ENCODE measurements at regions not wholly inside any gene's neighbourhood (a gene's known extent, or its start where the extent isn't known, plus 50 kb on each side); places are given as distances from the start of the nearest gene placed in this dataset.

GRCh38 chr4:59685626-59686025 is 1514.5 kb upstream of the ADGRL3 start:
- TF ChIP-seq CTCF (IDR thresholded peaks at IDR 0.05) = no peak
- Histone ChIP-seq H3K36me3 (ENCODE audit: low read depth) (no peaks in the 10 kb centered on the region), H3K4me3 (no peak overlapping the region), H3K9me3 (no peaks in the 10 kb centered on the region), H3K4me1 (ENCODE audit: low read depth) (no peaks in the 10 kb centered on the region)
- DNase-seq = no peak
- no peak for ATAC-seq
- intact Hi-C loops (cut with DNase I, micrococcal nuclease) = no loop called here

DNA sequence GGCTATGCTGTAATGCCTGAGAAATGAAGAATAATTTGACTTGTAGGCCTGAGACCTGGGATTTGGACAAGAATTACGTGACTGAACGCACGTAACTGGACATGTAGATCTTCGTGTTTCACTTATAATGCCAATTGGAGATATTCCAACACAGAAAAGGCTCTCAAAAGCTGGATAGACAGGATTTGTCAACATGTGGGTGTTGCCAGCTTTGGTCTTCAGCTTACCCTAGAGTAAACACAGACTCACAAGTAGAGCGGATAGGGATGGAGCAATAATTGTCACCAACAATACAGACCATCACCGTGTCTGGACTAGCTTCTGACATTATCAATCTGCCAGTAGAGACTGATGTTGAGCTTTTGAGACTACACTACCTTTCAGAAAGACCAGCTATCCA is 1511.0 kb upstream of the ADGRL3 start:
- H3K9me3 ChIP-seq = no peaks in the 10 kb centered on the region
- no peak for ATAC-seq
- no peak for TF ChIP-seq CTCF (IDR thresholded peaks at IDR 0.05)
- no peak overlapping the region for H3K4me3 ChIP-seq
- H3K36me3 ChIP-seq (ENCODE audit: low read depth) = no peaks in the 10 kb centered on the region
- DNase-seq = no peak
- H3K4me1 ChIP-seq (ENCODE audit: low read depth) = no peaks in the 10 kb centered on the region
- intact Hi-C loops (cut with DNase I, micrococcal nuclease) = no loop called here

- ATAC-seq = no peak
- intact Hi-C loops (cut with DNase I, micrococcal nuclease) = no loop called here
- DNase-seq = no peak
- H3K4me1 ChIP-seq (ENCODE audit: low read depth) = no peaks in the 10 kb centered on the region
- H3K36me3 ChIP-seq (ENCODE audit: low read depth) = no peaks in the 10 kb centered on the region
- no peak for TF ChIP-seq CTCF (IDR thresholded peaks at IDR 0.05)
- no peaks in the 10 kb centered on the region for H3K9me3 ChIP-seq
- H3K4me3 ChIP-seq = no peak overlapping the region
These were observed 1504.6 kb upstream of the ADGRL3 start for GRCh38 chr4:59695355-59696053.

GRCh38 chr4:59698041-59698440 is 1502.1 kb upstream of the ADGRL3 start:
- no peak overlapping the region for H3K4me3 ChIP-seq
- no peaks in the 10 kb centered on the region for H3K36me3 ChIP-seq (ENCODE audit: low read depth)
- intact Hi-C loops (cut with DNase I, micrococcal nuclease) = no loop called here
- no peak for TF ChIP-seq CTCF (IDR thresholded peaks at IDR 0.05)
- no peak for ATAC-seq
- DNase-seq = no peak
- no peaks in the 10 kb centered on the region for H3K9me3 ChIP-seq
- H3K4me1 ChIP-seq (ENCODE audit: low read depth) = no peaks in the 10 kb centered on the region

- ATAC-seq (no peak), DNase-seq (no peak)
- Histone ChIP-seq H3K9me3 (no peaks in the 10 kb centered on the region), H3K4me3 (no peak overlapping the region), H3K4me1 (ENCODE audit: low read depth) (no peaks in the 10 kb centered on the region), H3K36me3 (ENCODE audit: low read depth) (no peaks in the 10 kb centered on the region)
- intact Hi-C loops (cut with DNase I, micrococcal nuclease) = no loop called here
- no peak for TF ChIP-seq CTCF (IDR thresholded peaks at IDR 0.05)
These were observed 1499.5 kb upstream of the ADGRL3 start for GRCh38 chr4:59700651-59701050.

- Histone ChIP-seq H3K4me3 (no peak overlapping the region), H3K9me3 (no peaks in the 10 kb centered on the region), H3K4me1 (ENCODE audit: low read depth) (no peaks in the 10 kb centered on the region), H3K36me3 (ENCODE audit: low read depth) (no peaks in the 10 kb centered on the region)
- intact Hi-C loops (cut with DNase I, micrococcal nuclease) = no loop called here
- ATAC-seq (no peak), DNase-seq (no peak)
- TF ChIP-seq CTCF (IDR thresholded peaks at IDR 0.05) = no peak
These were observed 1495.5 kb upstream of the ADGRL3 start for GRCh38 chr4:59704616-59705015.
